Stimulated activated CD8-positive, alpha-beta memory T cell treated with anti-CD3 and anti-CD28 coated beads, Interleukin-12 subunit alpha, Interleukin-12 subunit beta, amount 100 ng/mL, for 4 hours (primary cell): ENCODE measurements at regions not wholly inside any gene's neighbourhood (a gene's known extent, or its start where the extent isn't known, plus 50 kb on each side); places are given as distances from the start of the nearest gene placed in this dataset.

Experiments
- DNase-seq: peaks from one replicate; pipeline ENCODE4 v3.0.0-alpha.2; 2020; ENCODE audit warnings: low read depth

- DNase-seq = no peak
These were observed 488.5 kb upstream of the MDFIC2 start for GRCh38 chr3:70800951-70801350.

GRCh38 chr3:70789878-70790277 lies 477.4 kb upstream of the MDFIC2 start:
- no peak for DNase-seq

GRCh38 chr3:70780790-70781189 lies 468.4 kb upstream of the MDFIC2 start:
- no peak for DNase-seq

GRCh38 chr3:70779296-70779695 lies 466.9 kb upstream of the MDFIC2 start:
- no peak for DNase-seq

GRCh38 chr3:70776081-70776480 lies 463.6 kb upstream of the MDFIC2 start:
- no peak for DNase-seq

- DNase-seq = no peak
These were observed 462.8 kb upstream of the MDFIC2 start for GRCh38 chr3:70775257-70775656.

GRCh38 chr3:70774641-70775040 lies 462.2 kb upstream of the MDFIC2 start:
- DNase-seq = no peak

- DNase-seq = no peak
These were observed 459.1 kb upstream of the MDFIC2 start for GRCh38 chr3:70771426-70772147.

GRCh38 chr3:70770650-70771049 lies 458.2 kb upstream of the MDFIC2 start:
- DNase-seq = no peak

- no peak for DNase-seq
These were observed 453.9 kb upstream of the MDFIC2 start for GRCh38 chr3:70766301-70766700.

GRCh38 chr3:70763894-70764293 lies 451.5 kb upstream of the MDFIC2 start:
- DNase-seq = no peak

GRCh38 chr3:70757658-70758057 lies 445.2 kb upstream of the MDFIC2 start:
- no peak for DNase-seq

- no peak for DNase-seq
These were observed 443.1 kb upstream of the MDFIC2 start for GRCh38 chr3:70755526-70755925.

- DNase-seq = no peak
These were observed 441.9 kb upstream of the MDFIC2 start for GRCh38 chr3:70754314-70754713.

GRCh38 chr3:70753572-70753971 lies 441.1 kb upstream of the MDFIC2 start:
- no peak for DNase-seq

- DNase-seq = no peak
These were observed 439.6 kb upstream of the MDFIC2 start for GRCh38 chr3:70752051-70752450.

GRCh38 chr3:70749122-70749521 lies 436.7 kb upstream of the MDFIC2 start:
- no peak for DNase-seq

- DNase-seq = no peak
These were observed 436.2 kb upstream of the MDFIC2 start for GRCh38 chr3:70748593-70748992.

GRCh38 chr3:70747847-70748246 lies 435.4 kb upstream of the MDFIC2 start:
- DNase-seq = no peak

GRCh38 chr3:70744536-70744935 lies 432.1 kb upstream of the MDFIC2 start:
- DNase-seq = no peak

- DNase-seq = no peak
These were observed 431.3 kb upstream of the MDFIC2 start for GRCh38 chr3:70743754-70744153.

GRCh38 chr3:70742081-70742480 lies 429.6 kb upstream of the MDFIC2 start:
- DNase-seq = no peak

GRCh38 chr3:70740872-70741271 lies 428.4 kb upstream of the MDFIC2 start:
- no peak for DNase-seq

- no peak for DNase-seq
These were observed 427.6 kb upstream of the MDFIC2 start for GRCh38 chr3:70740071-70740470.
